Stimulated activated naive B cell treated with anti-CD40 and anti-IgM and Interleukin-4, amounts not matched to agents 10 μg/mL and 1 μg/mL and 100 μg/mL, for 72 hours (primary cell): ENCODE measurements at regions not wholly inside any gene's neighbourhood (a gene's known extent, or its start where the extent isn't known, plus 50 kb on each side); places are given as distances from the start of the nearest gene placed in this dataset.
"Not testable (repeated sequence)": the region's sequence is repeated elsewhere in the genome, so short reads cannot be mapped to it uniquely, and the experiment has no call there.

Experiments
- ATAC-seq, 2 donors: fragments of 150-1000 bp; cut with Tn5 transposase; replicated peaks; 2 replicates each; pipeline ENCODE4 v1.10.0; 2021; ENCODE audit warnings: moderate library complexity in 1 of 2
- DNase-seq: peaks from one replicate; pipeline ENCODE4 v3.0.0; 2021
- H3K27ac Mint-ChIP-seq: one replicate; pipeline ENCODE4 v1.8.0; 2022; ENCODE audit warnings: mild to moderate bottlenecking, mixed read lengths
- H3K27me3 Mint-ChIP-seq, 2 donors: one replicate each; pipeline ENCODE4 v1.8.0; 2022; ENCODE audit warnings: mixed read lengths in 2 of 2
- H3K36me3 Mint-ChIP-seq, 2 donors: one replicate each; pipeline ENCODE4 v1.8.0; 2022; ENCODE audit warnings: mixed read lengths in 2 of 2, mild to moderate bottlenecking in 1 of 2
- H3K4me1 Mint-ChIP-seq, 2 donors: one replicate each; pipeline ENCODE4 v1.8.0; 2022; ENCODE audit warnings: mixed read lengths in 2 of 2, mild to moderate bottlenecking in 1 of 2
- H3K4me3 Mint-ChIP-seq, 2 donors: one replicate each; pipeline ENCODE4 v1.8.0; 2022; ENCODE audit warnings: mild to moderate bottlenecking in 2 of 2, mixed read lengths in 2 of 2, moderate library complexity in 1 of 2
- H3K9me3 Mint-ChIP-seq, 2 donors: one replicate each; pipeline ENCODE4 v1.8.0; 2022; ENCODE audit warnings: mixed read lengths in 2 of 2, mild to moderate bottlenecking in 1 of 2

- Mint-ChIP-seq H3K27me3 (no peaks in the 10 kb centered on the region), H3K27ac (no peak overlapping the region), H3K36me3 (no peaks in the 10 kb centered on the region), H3K9me3 (peaks cover 0 to 4% of the 10 kb centered on the region in 2 donors), H3K4me1 (no peaks in the 10 kb centered on the region), H3K4me3 (no peak overlapping the region)
- ATAC-seq (no peak), DNase-seq (no peak)
Measured at GRCh38 chr6:85069577-85069976, 305.2 kb upstream of the TBX18 start.

GRCh38 chr6:85068221-85068620, 303.8 kb upstream of the TBX18 start:
- H3K4me1 Mint-ChIP-seq = no peaks in the 10 kb centered on the region
- DNase-seq (no peak), ATAC-seq (no peak)
- no peak overlapping the region for H3K27ac Mint-ChIP-seq
- H3K4me3 Mint-ChIP-seq = no peak overlapping the region
- no peaks in the 10 kb centered on the region for H3K36me3 Mint-ChIP-seq
- H3K27me3 Mint-ChIP-seq = no peaks in the 10 kb centered on the region
- peaks cover 0 to 4% of the 10 kb centered on the region in 2 donors for H3K9me3 Mint-ChIP-seq

GRCh38 chr6:85066266-85066665, 301.9 kb upstream of the TBX18 start:
- Mint-ChIP-seq H3K27me3 (no peaks in the 10 kb centered on the region), H3K36me3 (no peaks in the 10 kb centered on the region)
- no peak for ATAC-seq

GRCh38 chr6:85065831-85066230, 301.4 kb upstream of the TBX18 start:
- ATAC-seq (no peak), DNase-seq (no peak)
- Mint-ChIP-seq H3K9me3 (peaks cover 2 to 5% of the 10 kb centered on the region in 2 donors), H3K36me3 (no peaks in the 10 kb centered on the region), H3K27me3 (no peaks in the 10 kb centered on the region), H3K4me1 (no peaks in the 10 kb centered on the region), H3K4me3 (no peak overlapping the region), H3K27ac (no peak overlapping the region)

More at GRCh38 chr6:85066266-85066665, 301.9 kb upstream of the TBX18 start:
- Mint-ChIP-seq H3K4me1 (no peaks in the 10 kb centered on the region), H3K27ac (no peak overlapping the region), H3K4me3 (no peak overlapping the region), H3K9me3 (peaks cover 2 to 5% of the 10 kb centered on the region in 2 donors)
- no peak for DNase-seq

GRCh38 chr6:85063611-85064010, 299.2 kb upstream of the TBX18 start:
- DNase-seq (no peak), ATAC-seq (no peak)

GRCh38 chr6:85062884-85063283, 298.5 kb upstream of the TBX18 start:
- no peak for ATAC-seq
- H3K27ac Mint-ChIP-seq = no peak overlapping the region
- H3K36me3 Mint-ChIP-seq = no peaks in the 10 kb centered on the region
- no peak overlapping the region for H3K4me3 Mint-ChIP-seq
- no peaks in the 10 kb centered on the region for H3K4me1 Mint-ChIP-seq
- H3K9me3 Mint-ChIP-seq = peaks cover 0 to 5% of the 10 kb centered on the region in 2 donors
- no peaks in the 10 kb centered on the region for H3K27me3 Mint-ChIP-seq
- DNase-seq = no peak

More at GRCh38 chr6:85063611-85064010, 299.2 kb upstream of the TBX18 start:
- Mint-ChIP-seq H3K4me3 (no peak overlapping the region), H3K4me1 (no peaks in the 10 kb centered on the region), H3K9me3 (peaks cover 0 to 5% of the 10 kb centered on the region in 2 donors), H3K36me3 (no peaks in the 10 kb centered on the region), H3K27me3 (no peaks in the 10 kb centered on the region), H3K27ac (no peak overlapping the region)

GRCh38 chr6:85058806-85059205, 294.4 kb upstream of the TBX18 start:
- ATAC-seq = no peak
- Mint-ChIP-seq H3K4me1 (no peaks in the 10 kb centered on the region), H3K27me3 (no peaks in the 10 kb centered on the region)

GRCh38 chr6:85050149-85050548, 285.8 kb upstream of the TBX18 start:
- Mint-ChIP-seq H3K4me3 (no peak overlapping the region), H3K9me3 (no peaks in the 10 kb centered on the region), H3K4me1 (no peaks in the 10 kb centered on the region), H3K27me3 (no peaks in the 10 kb centered on the region), H3K36me3 (no peaks in the 10 kb centered on the region), H3K27ac (no peak overlapping the region)
- no peak for DNase-seq
- no peak for ATAC-seq

More at GRCh38 chr6:85058806-85059205, 294.4 kb upstream of the TBX18 start:
- DNase-seq = no peak
- no peak overlapping the region for H3K4me3 Mint-ChIP-seq
- H3K27ac Mint-ChIP-seq = no peak overlapping the region
- peaks cover 0 to 5% of the 10 kb centered on the region in 2 donors for H3K9me3 Mint-ChIP-seq
- H3K36me3 Mint-ChIP-seq = no peaks in the 10 kb centered on the region

- Mint-ChIP-seq H3K27ac (no peak overlapping the region), H3K4me1 (no peaks in the 10 kb centered on the region), H3K9me3 (no peaks in the 10 kb centered on the region), H3K36me3 (no peaks in the 10 kb centered on the region), H3K27me3 (no peaks in the 10 kb centered on the region), H3K4me3 (no peak overlapping the region)
- DNase-seq = no peak
- no peak for ATAC-seq
Measured at GRCh38 chr6:85049282-85049681, 284.9 kb upstream of the TBX18 start.

- Mint-ChIP-seq H3K9me3 (no peaks in the 10 kb centered on the region), H3K4me1 (no peaks in the 10 kb centered on the region), H3K4me3 (no peak overlapping the region), H3K36me3 (no peaks in the 10 kb centered on the region), H3K27ac (no peak overlapping the region), H3K27me3 (no peaks in the 10 kb centered on the region)
- ATAC-seq = no peak
- no peak for DNase-seq
Measured at GRCh38 chr6:85047818-85048217, 283.4 kb upstream of the TBX18 start.

- not testable (repeated sequence) for H3K9me3 Mint-ChIP-seq, H3K36me3 Mint-ChIP-seq, H3K27ac Mint-ChIP-seq, DNase-seq, H3K4me1 Mint-ChIP-seq, ATAC-seq, H3K4me3 Mint-ChIP-seq, H3K27me3 Mint-ChIP-seq
Measured at GRCh38 chr6:85045767-85046166, 281.4 kb upstream of the TBX18 start.

GRCh38 chr6:85044361-85044760, 280.0 kb upstream of the TBX18 start:
- no peaks in the 10 kb centered on the region for H3K4me1 Mint-ChIP-seq
- no peak for ATAC-seq
- H3K9me3 Mint-ChIP-seq = peaks cover 0 to 8% of the 10 kb centered on the region in 2 donors
- H3K27me3 Mint-ChIP-seq = no peaks in the 10 kb centered on the region
- no peak overlapping the region for H3K4me3 Mint-ChIP-seq
- H3K27ac Mint-ChIP-seq = no peak overlapping the region
- H3K36me3 Mint-ChIP-seq = no peaks in the 10 kb centered on the region
- no peak for DNase-seq

GRCh38 chr6:85041376-85041775, 277.0 kb upstream of the TBX18 start:
- H3K27me3 Mint-ChIP-seq = no peaks in the 10 kb centered on the region
- no peak overlapping the region for H3K27ac Mint-ChIP-seq
- no peaks in the 10 kb centered on the region for H3K4me1 Mint-ChIP-seq
- ATAC-seq (peak; percentile 56 to 57), DNase-seq (no peak)
- H3K9me3 Mint-ChIP-seq = peaks cover 3 to 8% of the 10 kb centered on the region in 2 donors
- no peaks in the 10 kb centered on the region for H3K36me3 Mint-ChIP-seq
- no peak overlapping the region for H3K4me3 Mint-ChIP-seq

GRCh38 chr6:85037221-85037620, 272.8 kb upstream of the TBX18 start:
- no peaks in the 10 kb centered on the region for H3K27me3 Mint-ChIP-seq
- ATAC-seq = no peak
- peaks cover 12 to 14% of the 10 kb centered on the region in 2 donors for H3K9me3 Mint-ChIP-seq
- no peaks in the 10 kb centered on the region for H3K36me3 Mint-ChIP-seq
- H3K4me3 Mint-ChIP-seq = no peak overlapping the region
- no peak for DNase-seq
- no peaks in the 10 kb centered on the region for H3K4me1 Mint-ChIP-seq
- no peak overlapping the region for H3K27ac Mint-ChIP-seq

GRCh38 chr6:85035766-85036165, 271.4 kb upstream of the TBX18 start:
- peaks cover 10 to 12% of the 10 kb centered on the region in 2 donors for H3K9me3 Mint-ChIP-seq
- no peak overlapping the region for H3K4me3 Mint-ChIP-seq
- ATAC-seq (no peak), DNase-seq (no peak)
- H3K4me1 Mint-ChIP-seq = no peaks in the 10 kb centered on the region
- H3K36me3 Mint-ChIP-seq = no peaks in the 10 kb centered on the region
- H3K27ac Mint-ChIP-seq = no peak overlapping the region
- no peaks in the 10 kb centered on the region for H3K27me3 Mint-ChIP-seq

- Mint-ChIP-seq H3K9me3 (peaks cover 10 to 12% of the 10 kb centered on the region in 2 donors), H3K27me3 (no peaks in the 10 kb centered on the region), H3K4me1 (no peaks in the 10 kb centered on the region), H3K36me3 (no peaks in the 10 kb centered on the region), H3K4me3 (no peak overlapping the region), H3K27ac (no peak overlapping the region)
- no peak for DNase-seq
- ATAC-seq = no peak
Measured at GRCh38 chr6:85033547-85033946, 269.1 kb upstream of the TBX18 start.
